Urothelium cell line (cell line): ENCODE measurements at regions not wholly inside any gene's neighbourhood (a gene's known extent, or its start where the extent isn't known, plus 50 kb on each side); places are given as distances from the start of the nearest gene placed in this dataset.

Source experiments
- DNase-seq: peaks from one replicate; pipeline ENCODE4 v3.0.0; 2011; ENCODE audit warnings: low spot score, mixed read lengths
- FAIRE-seq: peaks from 2 replicates; lab custom pipeline; 2011; peaks lifted over from hg19 to GRCh38; lab: Jason Lieb, UNC

GRCh38 chr21:22993144-22993543, 1994.9 kb downstream of the NCAM2 start:
- DNase-seq (no peak), FAIRE-seq (no peak)

GRCh38 chr21:22993822-22994574, 1995.8 kb downstream of the NCAM2 start:
- FAIRE-seq (no peak), DNase-seq (no peak)

- DNase-seq (no peak), FAIRE-seq (no peak)
These were observed 2005.7 kb downstream of the NCAM2 start for GRCh38 chr21:23003951-23004350.

- FAIRE-seq (no peak), DNase-seq (no peak)
These were observed 2010.5 kb downstream of the NCAM2 start for GRCh38 chr21:23008601-23009202.

GRCh38 chr21:23009360-23009759, 2011.2 kb downstream of the NCAM2 start:
- DNase-seq (no peak), FAIRE-seq (no peak)

GRCh38 chr21:23014021-23014420, 2015.8 kb downstream of the NCAM2 start:
- no peak for DNase-seq
- no peak for FAIRE-seq

- DNase-seq (peak; percentile 16), FAIRE-seq (no peak)
These were observed 2018.4 kb downstream of the NCAM2 start for GRCh38 chr21:23016617-23017016.

- FAIRE-seq = no peak
These were observed 2019.8 kb downstream of the NCAM2 start for GRCh38 chr21:23017989-23018388.

GRCh38 chr21:23020969-23021368, 2022.8 kb downstream of the NCAM2 start:
- DNase-seq (no peak), FAIRE-seq (no peak)

More at GRCh38 chr21:23017989-23018388, 2019.8 kb downstream of the NCAM2 start:
- no peak for DNase-seq

- FAIRE-seq = no peak
These were observed 2023.3 kb downstream of the NCAM2 start for GRCh38 chr21:23021481-23021880.

GRCh38 chr21:23026878-23027277, 2028.7 kb downstream of the NCAM2 start:
- FAIRE-seq (no peak), DNase-seq (no peak)

More at GRCh38 chr21:23021481-23021880, 2023.3 kb downstream of the NCAM2 start:
- no peak for DNase-seq

- no peak for DNase-seq
- FAIRE-seq = no peak
These were observed 2041.6 kb downstream of the NCAM2 start for GRCh38 chr21:23039846-23040245.

- DNase-seq = no peak
- no peak for FAIRE-seq
These were observed 2047.7 kb downstream of the NCAM2 start for GRCh38 chr21:23045955-23046354.

GRCh38 chr21:23067672-23068071, 2069.5 kb downstream of the NCAM2 start:
- DNase-seq (no peak), FAIRE-seq (no peak)

GRCh38 chr21:23083242-23083641, 2085.0 kb downstream of the NCAM2 start:
- no peak for DNase-seq
- no peak for FAIRE-seq

- no peak for FAIRE-seq
- DNase-seq = no peak
These were observed 2095.1 kb downstream of the NCAM2 start for GRCh38 chr21:23093259-23093658.

GRCh38 chr21:23099185-23099584, 2101.0 kb downstream of the NCAM2 start:
- no peak for FAIRE-seq

GRCh38 chr21:23101111-23101510, 2102.9 kb downstream of the NCAM2 start:
- DNase-seq (no peak), FAIRE-seq (no peak)

More at GRCh38 chr21:23099185-23099584, 2101.0 kb downstream of the NCAM2 start:
- DNase-seq = no peak

GRCh38 chr21:23108533-23108932, 2110.3 kb downstream of the NCAM2 start:
- no peak for FAIRE-seq
- DNase-seq = no peak

GRCh38 chr21:23111070-23111600, 2112.9 kb downstream of the NCAM2 start:
- FAIRE-seq (no peak), DNase-seq (no peak)

- DNase-seq = no peak
- no peak for FAIRE-seq
These were observed 2121.3 kb downstream of the NCAM2 start for GRCh38 chr21:23119491-23119890.

- DNase-seq = no peak
- no peak for FAIRE-seq
These were observed 2129.8 kb downstream of the NCAM2 start for GRCh38 chr21:23127973-23128372.
